NT2/D1 (cell line): ENCODE measurements at regions not wholly inside any gene's neighbourhood (a gene's known extent, or its start where the extent isn't known, plus 50 kb on each side); places are given as distances from the start of the nearest gene placed in this dataset.

Source experiments
- DNase-seq: peaks from one replicate; pipeline ENCODE4 v3.0.0-alpha.2; 2011; ENCODE audit warnings: low read depth, low spot score
- H3K27me3 ChIP-seq: 2 replicates; pipeline ENCODE4 v1.6.0; 2011; ENCODE audit warnings: mild to moderate bottlenecking; ENCODE audit not compliant: insufficient read length, insufficient read depth
- H3K36me3 ChIP-seq: 2 replicates; pipeline ENCODE4 v1.6.1; 2011; ENCODE audit warnings: mild to moderate bottlenecking, low read length, mixed read lengths; ENCODE audit not compliant: insufficient read depth, insufficient read length
- H3K4me1 ChIP-seq: 2 replicates; pipeline ENCODE4 v1.5.1; 2011; ENCODE audit not compliant: insufficient read depth, insufficient read length
- H3K4me3 ChIP-seq: 2 replicates; pipeline ENCODE4 v1.5.1; 2011; ENCODE audit warnings: low read depth; ENCODE audit not compliant: insufficient read length
- H3K9ac ChIP-seq: 2 replicates; pipeline ENCODE4 v1.6.0; 2011; ENCODE audit warnings: low read depth; ENCODE audit not compliant: insufficient read length
- H3K9me3 ChIP-seq: 2 replicates; pipeline ENCODE4 v1.5.1; 2011; ENCODE audit warnings: mild to moderate bottlenecking, low read length; ENCODE audit not compliant: insufficient read depth
- SUZ12 ChIP-seq: IDR thresholded peaks from 2 replicates; pipeline ENCODE4 v1.6.1; 2011; ENCODE audit not compliant: insufficient read length, insufficient read depth; ENCODE audit errors: extremely low read depth
- YY1 ChIP-seq: IDR thresholded peaks from 2 replicates; pipeline ENCODE4 v1.6.1; 2011; ENCODE audit not compliant: insufficient read length, insufficient read depth
- ZNF274 ChIP-seq: IDR thresholded peaks from 2 replicates; pipeline ENCODE4 v1.6.1; 2011; ENCODE audit warnings: mild to moderate bottlenecking, low read depth, low read length

GRCh38 chr2:15074319-15074718, 441.8 kb downstream of the LRATD1 start:
- no peak for DNase-seq
- Histone ChIP-seq H3K4me3 (no peak overlapping the region), H3K27me3 (no peaks in the 10 kb centered on the region), H3K9me3 (no peaks in the 10 kb centered on the region), H3K4me1 (no peaks in the 10 kb centered on the region), H3K9ac (no peak overlapping the region), H3K36me3 (no peaks in the 10 kb centered on the region)
- TF ChIP-seq ZNF274 (no peak), SUZ12 (no peak), YY1 (no peak)

DNA sequence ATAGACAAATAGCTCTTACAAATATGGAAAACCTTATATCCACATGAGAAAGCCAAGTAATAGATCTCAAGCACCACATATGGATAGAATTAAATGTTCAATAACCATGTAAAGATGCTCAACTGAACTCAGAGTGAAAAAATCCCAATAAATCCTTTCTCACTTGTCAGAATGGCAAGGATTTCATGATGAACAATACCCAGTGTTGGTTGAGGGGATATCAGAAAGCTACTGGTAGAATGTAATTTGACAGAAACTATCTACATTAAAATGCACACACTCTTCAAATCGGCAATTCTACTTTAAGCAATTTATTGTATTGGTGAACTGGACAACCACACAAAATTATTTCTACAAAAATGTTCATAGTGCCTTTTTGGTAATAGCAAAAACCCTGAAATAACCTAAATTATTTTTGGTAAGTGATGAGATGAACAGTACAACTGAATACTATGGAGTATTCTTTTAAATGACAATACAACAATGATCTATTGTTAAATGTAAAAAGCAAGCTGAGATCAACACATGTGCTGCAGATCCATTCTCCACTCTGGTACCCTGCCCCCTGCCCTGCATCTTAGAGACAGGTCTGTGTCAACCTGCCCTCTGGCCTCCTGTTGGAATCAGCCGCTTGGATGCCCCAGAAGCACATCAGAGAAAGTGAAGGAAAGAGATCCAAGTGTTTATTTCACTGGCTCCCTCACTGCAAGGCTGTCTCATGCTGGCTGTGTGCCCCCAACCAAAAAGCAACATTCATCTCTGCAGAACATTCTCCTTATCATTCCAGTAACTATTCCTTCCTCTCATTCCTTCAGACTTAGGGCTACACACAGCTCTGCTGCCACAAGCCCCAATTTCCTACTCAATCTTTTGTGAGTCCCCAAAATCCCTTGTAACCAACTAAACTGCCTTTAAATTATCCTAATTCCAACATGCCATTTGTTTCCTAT, 442.5 kb downstream of the LRATD1 start:
- TF ChIP-seq YY1 (no peak), ZNF274 (no peak), SUZ12 (no peak)
- no peak overlapping the region for H3K9ac ChIP-seq

DNA sequence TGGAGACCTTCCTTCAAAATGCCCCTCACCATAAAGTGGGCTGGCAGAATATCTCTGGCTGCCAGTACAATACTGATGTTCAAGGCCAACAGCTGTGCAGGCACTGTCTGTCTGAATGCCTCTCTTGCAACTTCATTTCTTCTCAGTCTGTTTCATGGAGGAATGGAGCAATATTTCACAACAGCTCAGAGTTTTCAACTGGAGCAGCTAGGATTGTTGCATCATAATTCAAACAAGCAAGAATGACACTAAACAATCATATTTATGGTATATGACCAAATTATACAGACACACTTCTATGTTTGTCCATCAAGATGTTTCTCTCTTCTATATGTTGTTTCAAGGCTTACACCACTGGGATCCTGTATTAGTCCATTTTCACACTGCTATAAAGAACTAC, 444.2 kb downstream of the LRATD1 start:
- no peak overlapping the region for H3K4me3 ChIP-seq
- no peaks in the 10 kb centered on the region for H3K36me3 ChIP-seq
- no peak for DNase-seq
- no peaks in the 10 kb centered on the region for H3K9me3 ChIP-seq
- no peaks in the 10 kb centered on the region for H3K4me1 ChIP-seq
- TF ChIP-seq ZNF274, result no peak
- TF ChIP-seq YY1, result no peak
- no peak for TF ChIP-seq SUZ12
- no peak overlapping the region for H3K9ac ChIP-seq
- H3K27me3 ChIP-seq, result no peaks in the 10 kb centered on the region

More for the DNA sequence above, 442.5 kb downstream of the LRATD1 start:
- Histone ChIP-seq H3K9me3 (no peaks in the 10 kb centered on the region), H3K36me3 (no peaks in the 10 kb centered on the region), H3K27me3 (no peaks in the 10 kb centered on the region), H3K4me1 (no peaks in the 10 kb centered on the region), H3K4me3 (no peak overlapping the region)
- DNase-seq, result no peak

DNA sequence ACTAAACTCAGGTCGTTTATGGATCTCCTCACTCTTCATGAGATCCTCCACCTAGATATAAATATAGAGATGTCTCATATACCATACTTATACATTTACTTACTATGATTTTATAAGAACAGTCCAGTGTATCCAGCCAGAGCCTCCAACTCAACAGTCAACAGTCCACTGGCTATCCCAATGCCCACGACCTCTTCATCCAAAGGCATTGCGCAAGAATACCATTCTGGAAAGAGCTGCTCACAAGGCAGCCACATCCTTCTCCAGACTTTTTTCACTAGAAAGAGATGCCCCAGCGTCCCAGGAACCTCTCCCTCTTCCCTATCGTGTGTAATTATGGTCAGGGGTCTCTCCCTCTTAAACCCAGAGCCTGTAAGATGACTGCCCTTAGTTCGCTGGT, 448.8 kb downstream of the LRATD1 start:
- Histone ChIP-seq H3K4me1 (peaks cover 3% of the 10 kb centered on the region), H3K9ac (no peak overlapping the region), H3K4me3 (no peak overlapping the region), H3K9me3 (no peaks in the 10 kb centered on the region; the same call in 1 of the 2 replicates), H3K27me3 (peaks cover 8% of the 10 kb centered on the region), H3K36me3 (no peaks in the 10 kb centered on the region)
- TF ChIP-seq ZNF274 (no peak), YY1 (no peak), SUZ12 (no peak)
- DNase-seq, result no peak

- no peak overlapping the region for H3K9ac ChIP-seq
- TF ChIP-seq YY1 (no peak), ZNF274 (no peak), SUZ12 (no peak)
- DNase-seq, result no peak
- H3K27me3 ChIP-seq, result peaks cover 10% of the 10 kb centered on the region
- H3K36me3 ChIP-seq, result no peaks in the 10 kb centered on the region
- H3K4me1 ChIP-seq, result peaks cover 3% of the 10 kb centered on the region
- H3K4me3 ChIP-seq, result no peak overlapping the region
- H3K9me3 ChIP-seq, result no peaks in the 10 kb centered on the region; the same call in 1 of the 2 replicates
Observed at GRCh38 chr2:15082105-15083058, 449.9 kb downstream of the LRATD1 start.

DNA sequence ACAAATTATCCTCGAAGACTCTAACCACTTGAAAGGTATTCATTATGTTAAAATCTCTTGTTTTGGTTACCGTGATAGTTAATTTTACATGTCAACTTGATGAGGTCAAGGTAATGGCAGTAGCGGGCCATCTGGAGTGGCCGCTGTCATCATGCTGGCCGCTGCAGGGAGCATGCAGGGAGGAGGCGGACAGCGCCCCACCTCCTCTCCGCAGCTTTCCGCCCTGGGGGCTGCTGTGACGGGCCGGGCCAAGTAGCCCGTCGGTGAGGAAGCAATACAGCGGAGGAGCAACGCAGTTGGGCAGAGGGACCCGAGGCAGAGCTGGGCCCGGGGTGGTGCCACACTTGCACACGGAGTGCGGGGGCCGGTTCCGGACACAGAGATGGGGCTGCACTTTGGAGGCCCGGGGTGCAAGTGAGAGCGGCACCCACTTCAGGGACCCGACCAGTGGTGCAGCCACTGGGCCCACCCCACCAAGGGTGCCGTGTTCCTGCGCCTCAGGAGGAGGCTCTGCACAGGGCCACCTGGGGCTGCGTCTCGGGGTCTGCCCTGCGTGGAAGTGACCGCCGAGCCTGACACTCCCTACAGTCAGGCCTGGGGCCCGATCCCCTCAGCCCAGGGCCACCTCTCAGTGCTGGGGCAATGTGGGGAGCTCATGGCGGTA, 452.4 kb downstream of the LRATD1 start:
- no peak for DNase-seq
- no peak overlapping the region for H3K4me3 ChIP-seq

More for the DNA sequence above, 452.4 kb downstream of the LRATD1 start:
- TF ChIP-seq ZNF274, result no peak
- no peak for TF ChIP-seq SUZ12
- no peak for TF ChIP-seq YY1
- peaks cover 10% of the 10 kb centered on the region for H3K27me3 ChIP-seq
- H3K36me3 ChIP-seq, result no peaks in the 10 kb centered on the region
- H3K9me3 ChIP-seq, result no peaks in the 10 kb centered on the region; the same call in 1 of the 2 replicates
- H3K9ac ChIP-seq, result no peak overlapping the region
- peaks cover 3% of the 10 kb centered on the region for H3K4me1 ChIP-seq
